ENCODE measurements at regions not wholly inside any gene's neighbourhood (a gene's known extent, or its start where the extent isn't known, plus 50 kb on each side); places are given as distances from the start of the nearest gene placed in this dataset.

GRCh38 chr19:32255536-32256295, 89.7 kb upstream of the ZNF507 start (continued):
- TF ChIP-seq POLR2AphosphoS2 (conservative IDR thresholded peaks at IDR 0.05; ENCODE audit: low read length) = no peak
- TF ChIP-seq FOSB (CRISPR knock-in tag; IDR thresholded peaks at IDR 0.05) = no peak
- TF ChIP-seq CBX8 (IDR thresholded peaks at IDR 0.05) = no peak
- TF ChIP-seq EP300 (IDR thresholded peaks at IDR 0.05) = no peak
- no peak for TF ChIP-seq HOXB5 (CRISPR knock-in tag; IDR thresholded peaks at IDR 0.05)

GRCh38 chr19:32256341-32256975, 89.0 kb upstream of the ZNF507 start:
- FAIRE-seq (no peak), DNase-seq (ENCODE audit: low read depth in 1 of 2, low spot score in 1 of 2) (no peak), ATAC-seq (no peak)
- WGBS (ENCODE audit: missing lambda C conversion rate) = 40% methylated on average over 15 of the region's 15 CpGs
- CTCF ChIA-PET = interaction anchor here (0.5 to 1.7 kb wide), 4 partner anchors 9 to 1607 kb away, joined by 3 to 4 read pairs (median 3); no protein-coding TSS in a partner anchor
- TF ChIP-seq HEYL (CRISPR knock-in tag; IDR thresholded peaks at IDR 0.05) (no peak), FOXS1 (CRISPR knock-in tag; IDR thresholded peaks at IDR 0.05) (no peak), KDM5A (IDR thresholded peaks at IDR 0.05) (no peak), CHD4 (IDR thresholded peaks at IDR 0.05; ENCODE audit: borderline replicate concordance) (no peak), TFCP2L1 (CRISPR knock-in tag; IDR thresholded peaks at IDR 0.05) (no peak), ZSCAN20 (CRISPR knock-in tag; IDR thresholded peaks at IDR 0.05) (no peak), JUNB (IDR thresholded peaks at IDR 0.05) (no peak), JUN (IDR thresholded peaks at IDR 0.05) (no peak), BHLHE40 (IDR thresholded peaks at IDR 0.05; ENCODE audit: low read depth, low read length) (no peak), KDM1A (IDR thresholded peaks at IDR 0.05; ENCODE audit: low read depth) (no peak), POLR2AphosphoS2 (conservative IDR thresholded peaks at IDR 0.05; ENCODE audit: low read length) (no peak)
- TF ChIP-seq, protein P1, sequence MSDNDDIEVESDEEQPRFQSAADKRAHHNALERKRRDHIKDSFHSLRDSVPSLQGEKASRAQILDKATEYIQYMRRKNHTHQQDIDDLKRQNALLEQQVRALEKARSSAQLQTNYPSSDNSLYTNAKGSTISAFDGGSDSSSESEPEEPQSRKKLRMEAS (IDR thresholded peaks at IDR 0.05) = no peak
- TF ChIP-seq, protein P2, sequence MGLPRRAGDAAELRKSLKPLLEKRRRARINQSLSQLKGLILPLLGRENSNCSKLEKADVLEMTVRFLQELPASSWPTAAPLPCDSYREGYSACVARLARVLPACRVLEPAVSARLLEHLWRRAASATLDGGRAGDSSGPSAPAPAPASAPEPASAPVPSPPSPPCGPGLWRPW (IDR thresholded peaks at IDR 0.05) = no peak
- 0 out of 3 replicates have a peak, but pooled peaks cover 4% of the 10 kb centered on the region for H3K9me3 ChIP-seq
- no peak overlapping the region for H3K4me2 ChIP-seq
- no peak overlapping the region for H3K27ac ChIP-seq
- H3K4me3 ChIP-seq = no peak overlapping the region
- no peaks in the 10 kb centered on the region for H3K4me1 ChIP-seq
- POLR2A ChIA-PET = no interaction called here

GRCh38 chr19:32257326-32258073, 87.9 kb upstream of the ZNF507 start:
- ChIA-PET CTCF (interaction anchor here (1.1 to 1.7 kb wide), 3 partner anchors 12 to 33 kb away, joined by 3 to 7 read pairs (median 3); no protein-coding TSS in a partner anchor), POLR2A (no interaction called here)
- Histone ChIP-seq H3K4me2 (no peak overlapping the region), H3K4me1 (no peaks in the 10 kb centered on the region), H3K27ac (no peak overlapping the region), H3K4me3 (no peak overlapping the region), H3K9me3 (0 out of 3 replicates have a peak, but pooled peaks cover 4% of the 10 kb centered on the region)
- ATAC-seq (peak in 1 of 2 experiments; percentile 11; a peak in 2 of 6 replicates), FAIRE-seq (no peak), DNase-seq (ENCODE audit: low read depth in 1 of 2, low spot score in 1 of 2) (no peak)
- 24% methylated on average over 12 of the region's 12 CpGs for WGBS (ENCODE audit: missing lambda C conversion rate)
- no peak for TF ChIP-seq MAZ (IDR thresholded peaks at IDR 0.05; ENCODE audit: borderline replicate concordance, low read depth, low read length)
- TF ChIP-seq, protein P3, sequence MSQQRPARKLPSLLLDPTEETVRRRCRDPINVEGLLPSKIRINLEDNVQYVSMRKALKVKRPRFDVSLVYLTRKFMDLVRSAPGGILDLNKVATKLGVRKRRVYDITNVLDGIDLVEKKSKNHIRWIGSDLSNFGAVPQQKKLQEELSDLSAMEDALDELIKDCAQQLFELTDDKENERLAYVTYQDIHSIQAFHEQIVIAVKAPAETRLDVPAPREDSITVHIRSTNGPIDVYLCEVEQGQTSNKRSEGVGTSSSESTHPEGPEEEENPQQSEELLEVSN (IDR thresholded peaks at IDR 0.05; ENCODE audit: borderline replicate concordance, low read depth) = no peak
- TF ChIP-seq SREBF2 (IDR thresholded peaks at IDR 0.05) = no peak
- no peak for TF ChIP-seq RAD21 (conservative IDR thresholded peaks at IDR 0.05 in 1 of 2, IDR thresholded peaks at IDR 0.05 in 1 of 2)
- no peak for TF ChIP-seq KDM1A (IDR thresholded peaks at IDR 0.05; ENCODE audit: low read depth)
- TF ChIP-seq TFCP2L1 (CRISPR knock-in tag; IDR thresholded peaks at IDR 0.05) = no peak
- no peak for TF ChIP-seq CEBPB (IDR thresholded peaks at IDR 0.05)
- no peak for TF ChIP-seq HOXB5 (CRISPR knock-in tag; IDR thresholded peaks at IDR 0.05)
- TF ChIP-seq SMC3 (IDR thresholded peaks at IDR 0.05) = no peak
- TF ChIP-seq, protein P2 (IDR thresholded peaks at IDR 0.05) = no peak
- TF ChIP-seq CBX8 (IDR thresholded peaks at IDR 0.05) = no peak
- no peak for TF ChIP-seq RNF2 (IDR thresholded peaks at IDR 0.05; ENCODE audit: borderline replicate concordance, low read depth)
- TF ChIP-seq FOSB (CRISPR knock-in tag; IDR thresholded peaks at IDR 0.05) = no peak
- no peak for TF ChIP-seq RARB (CRISPR knock-in tag; IDR thresholded peaks at IDR 0.05)
- TF ChIP-seq NPAS2 (CRISPR knock-in tag; IDR thresholded peaks at IDR 0.05; ENCODE audit: borderline replicate concordance) = no peak
- TF ChIP-seq ZFP36 (IDR thresholded peaks at IDR 0.05; ENCODE audit: borderline replicate concordance, partially characterized antibody) = no peak
- TF ChIP-seq, protein P4, sequence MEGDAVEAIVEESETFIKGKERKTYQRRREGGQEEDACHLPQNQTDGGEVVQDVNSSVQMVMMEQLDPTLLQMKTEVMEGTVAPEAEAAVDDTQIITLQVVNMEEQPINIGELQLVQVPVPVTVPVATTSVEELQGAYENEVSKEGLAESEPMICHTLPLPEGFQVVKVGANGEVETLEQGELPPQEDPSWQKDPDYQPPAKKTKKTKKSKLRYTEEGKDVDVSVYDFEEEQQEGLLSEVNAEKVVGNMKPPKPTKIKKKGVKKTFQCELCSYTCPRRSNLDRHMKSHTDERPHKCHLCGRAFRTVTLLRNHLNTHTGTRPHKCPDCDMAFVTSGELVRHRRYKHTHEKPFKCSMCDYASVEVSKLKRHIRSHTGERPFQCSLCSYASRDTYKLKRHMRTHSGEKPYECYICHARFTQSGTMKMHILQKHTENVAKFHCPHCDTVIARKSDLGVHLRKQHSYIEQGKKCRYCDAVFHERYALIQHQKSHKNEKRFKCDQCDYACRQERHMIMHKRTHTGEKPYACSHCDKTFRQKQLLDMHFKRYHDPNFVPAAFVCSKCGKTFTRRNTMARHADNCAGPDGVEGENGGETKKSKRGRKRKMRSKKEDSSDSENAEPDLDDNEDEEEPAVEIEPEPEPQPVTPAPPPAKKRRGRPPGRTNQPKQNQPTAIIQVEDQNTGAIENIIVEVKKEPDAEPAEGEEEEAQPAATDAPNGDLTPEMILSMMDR (IDR thresholded peaks at IDR 0.05) = no peak
- no peak for TF ChIP-seq FOXS1 (CRISPR knock-in tag; IDR thresholded peaks at IDR 0.05)

Measured in A549 (cell line).